ENCODE measurements at regions not wholly inside any gene's neighbourhood (a gene's known extent, or its start where the extent isn't known, plus 50 kb on each side); places are given as distances from the start of the nearest gene placed in this dataset.

GRCh38 chr5:25027061-25027460 lies 382.3 kb upstream of the CDH10 start (continued):
- TF ChIP-seq ZNF281 (CRISPR knock-in tag; IDR thresholded peaks at IDR 0.05) (no peak), MAX (CRISPR knock-in tag; IDR thresholded peaks at IDR 0.05) (no peak), GTF2I (CRISPR knock-in tag; conservative IDR thresholded peaks at IDR 0.05) (no peak), TCF7 (CRISPR knock-in tag; IDR thresholded peaks at IDR 0.05; ENCODE audit: low read depth) (no peak), USF1 (CRISPR knock-in tag; IDR thresholded peaks at IDR 0.05) (no peak), RORB (CRISPR knock-in tag; IDR thresholded peaks at IDR 0.05) (no peak), NR1H2 (CRISPR knock-in tag; IDR thresholded peaks at IDR 0.05) (no peak), USF2 (CRISPR knock-in tag; IDR thresholded peaks at IDR 0.05) (no peak), NFE2L1 (CRISPR knock-in tag; IDR thresholded peaks at IDR 0.05) (no peak), ZBTB21 (CRISPR knock-in tag; IDR thresholded peaks at IDR 0.05; ENCODE audit: borderline replicate concordance) (no peak), ZSCAN18 (CRISPR knock-in tag; IDR thresholded peaks at IDR 0.05) (no peak)

- H3K36me3 Mint-ChIP-seq, result no peaks in the 10 kb centered on the region; the same call in 1 of the 2 replicates
- peaks cover 12% of the 10 kb centered on the region for H3K9me3 Mint-ChIP-seq
- H3K4me3 Mint-ChIP-seq, result no peak overlapping the region
- H3K27me3 Mint-ChIP-seq (ENCODE audit: low read depth), result no peaks in the 10 kb centered on the region
- peaks cover 16% of the 10 kb centered on the region for H3K4me1 Mint-ChIP-seq
- H3K27ac Mint-ChIP-seq, result no peak overlapping the region
- POLR2A ChIA-PET, result no interaction called here
- ATAC-seq (no peak), DNase-seq (ENCODE audit: low spot score) (no peak)
- no peak for TF ChIP-seq FOXP4 (CRISPR knock-in tag; IDR thresholded peaks at IDR 0.05)
- no peak for TF ChIP-seq SMAD3 (CRISPR knock-in tag; IDR thresholded peaks at IDR 0.05; ENCODE audit: borderline replicate concordance)
- TF ChIP-seq AR (CRISPR knock-in tag; IDR thresholded peaks at IDR 0.05), result no peak
- TF ChIP-seq ETV6 (CRISPR knock-in tag; IDR thresholded peaks at IDR 0.05), result no peak
- CTCF ChIA-PET, result no interaction called here
These were observed 381.1 kb upstream of the CDH10 start for GRCh38 chr5:25025831-25026230.

Measured in WTC11 (cell line).